ENCODE measurements at regions not wholly inside any gene's neighbourhood (a gene's known extent, or its start where the extent isn't known, plus 50 kb on each side); places are given as distances from the start of the nearest gene placed in this dataset.
"Not testable (repeated sequence)": the region's sequence is repeated elsewhere in the genome, so short reads cannot be mapped to it uniquely, and the experiment has no call there.

- WGBS, 2 donors (ENCODE audit: low coverage in 1 of 2) = 79% methylated on average over 3 of the region's 3 CpGs; no CpG with 5 or more reads in 1 of the 2 donors
- intact Hi-C loops (cut with DNase I; ENCODE audit: low total_unique reads); H3K4me3 ChIP-seq; H3K4me1 ChIP-seq; in situ Hi-C loops (cut with MboI; ENCODE audit: low pct_ligation_motif_present in 1 of 4, low pct_unique_long_range_greater_than_20kb in 1 of 4, low sequenced_read_pairs in 3 of 4); H3K36me3 ChIP-seq; H3K27ac ChIP-seq; H3K27me3 ChIP-seq; H3K9me3 ChIP-seq; DNase-seq: not testable (repeated sequence)
Measured at GRCh38 chr2:87631402-87631801, 116.5 kb upstream of the PLGLB2 start.

GRCh38 chr2:87633287-87633963 lies 114.5 kb upstream of the PLGLB2 start:
- DNase-seq; H3K4me3 ChIP-seq; H3K27ac ChIP-seq; intact Hi-C loops (cut with DNase I; ENCODE audit: low total_unique reads); H3K36me3 ChIP-seq; H3K4me1 ChIP-seq; H3K27me3 ChIP-seq; H3K9me3 ChIP-seq; in situ Hi-C loops (cut with MboI; ENCODE audit: low pct_ligation_motif_present in 1 of 4, low pct_unique_long_range_greater_than_20kb in 1 of 4, low sequenced_read_pairs in 3 of 4): not testable (repeated sequence)
- 76% methylated on average over 3 of the region's 3 CpGs; no CpG with 5 or more reads in 1 of the 2 donors for WGBS, 2 donors (ENCODE audit: low coverage in 1 of 2)

DNA sequence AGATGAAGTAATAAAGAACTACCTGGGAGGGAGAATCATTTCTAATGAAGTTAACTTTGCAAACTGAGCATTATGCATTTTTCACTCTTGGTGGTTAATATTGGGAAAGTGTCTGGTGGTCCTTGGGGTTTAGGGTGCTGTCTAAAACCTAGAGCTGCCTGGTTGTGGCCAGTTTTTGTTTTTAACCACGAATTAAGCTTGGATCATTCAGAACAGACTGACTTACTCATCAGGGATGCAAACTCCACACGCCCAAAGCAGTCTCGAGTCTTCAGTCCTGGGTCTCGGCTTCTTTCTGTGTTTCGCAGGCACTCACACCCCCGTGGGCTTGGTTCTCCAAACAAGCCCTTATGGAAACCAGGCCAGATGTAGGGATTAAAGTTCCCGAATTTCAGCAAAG lies 113.8 kb upstream of the PLGLB2 start:
- H3K4me1 ChIP-seq; H3K36me3 ChIP-seq; in situ Hi-C loops (cut with MboI; ENCODE audit: low pct_ligation_motif_present in 1 of 4, low pct_unique_long_range_greater_than_20kb in 1 of 4, low sequenced_read_pairs in 3 of 4); H3K4me3 ChIP-seq; H3K27ac ChIP-seq; intact Hi-C loops (cut with DNase I; ENCODE audit: low total_unique reads); H3K27me3 ChIP-seq; H3K9me3 ChIP-seq; DNase-seq: not testable (repeated sequence)
- 82% methylated on average over 6 of the region's 7 CpGs; no CpG with 5 or more reads in 1 of the 2 donors for WGBS, 2 donors (ENCODE audit: low coverage in 1 of 2)

- H3K4me1 ChIP-seq; H3K4me3 ChIP-seq; H3K27me3 ChIP-seq; H3K36me3 ChIP-seq; in situ Hi-C loops (cut with MboI; ENCODE audit: low pct_ligation_motif_present in 1 of 4, low pct_unique_long_range_greater_than_20kb in 1 of 4, low sequenced_read_pairs in 3 of 4); DNase-seq; H3K27ac ChIP-seq; H3K9me3 ChIP-seq; intact Hi-C loops (cut with DNase I; ENCODE audit: low total_unique reads): not testable (repeated sequence)
- 88 to 100% methylated on average over 2 to 8 of the region's 10 CpGs for WGBS, 2 donors (ENCODE audit: low coverage in 1 of 2)
Measured at GRCh38 chr2:87634971-87635650, 112.8 kb upstream of the PLGLB2 start.

- WGBS, 2 donors (ENCODE audit: low coverage in 1 of 2) = 92% methylated on average over 6 of the region's 7 CpGs; no CpG with 5 or more reads in 1 of the 2 donors
- H3K4me3 ChIP-seq; DNase-seq; intact Hi-C loops (cut with DNase I; ENCODE audit: low total_unique reads); H3K4me1 ChIP-seq; H3K36me3 ChIP-seq; H3K27ac ChIP-seq; H3K9me3 ChIP-seq; H3K27me3 ChIP-seq; in situ Hi-C loops (cut with MboI; ENCODE audit: low pct_ligation_motif_present in 1 of 4, low pct_unique_long_range_greater_than_20kb in 1 of 4, low sequenced_read_pairs in 3 of 4): not testable (repeated sequence)
Measured at GRCh38 chr2:87636246-87636645, 111.6 kb upstream of the PLGLB2 start.

DNA sequence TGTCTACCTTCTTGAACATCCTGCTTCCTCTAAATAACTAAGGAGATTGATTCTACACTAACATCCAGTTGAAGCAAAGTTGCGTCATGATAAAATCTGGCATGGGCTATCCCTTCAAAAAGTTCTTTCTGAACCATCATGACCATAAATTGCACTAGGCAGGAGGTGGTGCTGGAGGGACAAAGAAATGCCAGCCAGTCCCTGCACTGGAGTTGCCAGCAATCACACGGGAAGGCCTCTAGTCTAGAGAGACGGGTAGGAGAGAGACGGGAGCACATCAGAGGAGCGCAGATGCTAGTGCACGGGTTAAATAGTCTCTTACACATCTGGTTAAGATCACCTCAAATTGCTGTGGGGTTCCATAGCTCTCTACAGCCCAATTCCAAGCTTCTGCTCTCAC lies 111.2 kb upstream of the PLGLB2 start:
- in situ Hi-C loops (cut with MboI; ENCODE audit: low pct_ligation_motif_present in 1 of 4, low pct_unique_long_range_greater_than_20kb in 1 of 4, low sequenced_read_pairs in 3 of 4); H3K27ac ChIP-seq; H3K4me3 ChIP-seq; DNase-seq; intact Hi-C loops (cut with DNase I; ENCODE audit: low total_unique reads); H3K36me3 ChIP-seq; H3K27me3 ChIP-seq; H3K9me3 ChIP-seq; H3K4me1 ChIP-seq: not testable (repeated sequence)
- 91 to 92% methylated on average over 4 to 5 of the region's 6 CpGs for WGBS, 2 donors (ENCODE audit: low coverage in 1 of 2)

GRCh38 chr2:87637249-87637990 lies 110.5 kb upstream of the PLGLB2 start:
- H3K4me1 ChIP-seq; H3K4me3 ChIP-seq; intact Hi-C loops (cut with DNase I; ENCODE audit: low total_unique reads); H3K9me3 ChIP-seq; DNase-seq; H3K27me3 ChIP-seq; H3K36me3 ChIP-seq; in situ Hi-C loops (cut with MboI; ENCODE audit: low pct_ligation_motif_present in 1 of 4, low pct_unique_long_range_greater_than_20kb in 1 of 4, low sequenced_read_pairs in 3 of 4); H3K27ac ChIP-seq: not testable (repeated sequence)
- 89% methylated on average over 15 of the region's 15 CpGs; no CpG with 5 or more reads in 1 of the 2 donors for WGBS, 2 donors (ENCODE audit: low coverage in 1 of 2)

GRCh38 chr2:87638114-87638807 lies 109.6 kb upstream of the PLGLB2 start:
- H3K4me1 ChIP-seq; H3K4me3 ChIP-seq; H3K27ac ChIP-seq; in situ Hi-C loops (cut with MboI; ENCODE audit: low pct_ligation_motif_present in 1 of 4, low pct_unique_long_range_greater_than_20kb in 1 of 4, low sequenced_read_pairs in 3 of 4); H3K27me3 ChIP-seq; intact Hi-C loops (cut with DNase I; ENCODE audit: low total_unique reads); H3K36me3 ChIP-seq; H3K9me3 ChIP-seq; DNase-seq: not testable (repeated sequence)
- 83% methylated on average over 10 of the region's 10 CpGs; no CpG with 5 or more reads in 1 of the 2 donors for WGBS, 2 donors (ENCODE audit: low coverage in 1 of 2)

- H3K36me3 ChIP-seq; in situ Hi-C loops (cut with MboI; ENCODE audit: low pct_ligation_motif_present in 1 of 4, low pct_unique_long_range_greater_than_20kb in 1 of 4, low sequenced_read_pairs in 3 of 4); H3K27me3 ChIP-seq; DNase-seq; H3K4me1 ChIP-seq; H3K9me3 ChIP-seq; intact Hi-C loops (cut with DNase I; ENCODE audit: low total_unique reads); H3K4me3 ChIP-seq; H3K27ac ChIP-seq: not testable (repeated sequence)
- no CpG with 5 or more reads among the region's 7 CpGs for WGBS, 2 donors (ENCODE audit: low coverage in 1 of 2)
Measured at GRCh38 chr2:87638872-87639271, 109.0 kb upstream of the PLGLB2 start.

DNA sequence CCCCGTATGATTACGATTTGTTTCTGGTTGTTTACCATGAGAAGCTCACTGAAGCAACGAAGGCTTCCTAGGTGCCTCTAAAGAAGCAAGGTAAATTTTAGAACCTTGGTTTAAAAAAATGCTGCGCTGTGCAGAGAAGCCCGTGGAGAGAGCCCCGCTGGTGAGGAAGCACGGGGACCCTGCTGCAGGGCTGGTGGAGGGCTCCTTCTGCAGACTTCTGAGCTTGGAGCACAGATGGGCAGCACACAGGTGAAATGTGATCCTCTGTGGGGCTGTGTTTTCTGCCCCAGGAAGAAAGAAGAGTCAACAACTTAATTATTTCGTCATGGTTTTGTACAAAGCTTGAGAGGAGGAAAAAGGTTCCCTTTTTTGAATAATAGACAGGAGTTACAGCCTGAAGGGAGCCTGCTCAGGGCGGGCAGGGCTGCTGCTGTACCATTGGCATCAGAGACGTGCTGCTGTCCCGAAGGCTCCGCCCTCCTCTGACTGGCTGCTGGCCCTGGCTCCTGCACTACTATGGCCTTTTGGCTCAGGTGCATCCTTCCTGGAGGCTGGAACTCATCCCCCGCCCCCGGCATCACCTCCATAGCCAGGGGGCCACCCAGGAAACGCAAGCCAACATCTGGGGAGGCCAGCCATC lies 108.0 kb upstream of the PLGLB2 start:
- DNase-seq; H3K4me1 ChIP-seq; H3K27ac ChIP-seq; intact Hi-C loops (cut with DNase I; ENCODE audit: low total_unique reads); H3K27me3 ChIP-seq; H3K9me3 ChIP-seq; H3K36me3 ChIP-seq; H3K4me3 ChIP-seq; in situ Hi-C loops (cut with MboI; ENCODE audit: low pct_ligation_motif_present in 1 of 4, low pct_unique_long_range_greater_than_20kb in 1 of 4, low sequenced_read_pairs in 3 of 4): not testable (repeated sequence)
- 76 to 100% methylated on average over 2 to 10 of the region's 15 CpGs for whole genome bisulfite sequencing, 2 donors (ENCODE audit: low coverage in 1 of 2)
